ENCODE measurements at regions not wholly inside any gene's neighbourhood (a gene's known extent, or its start where the extent isn't known, plus 50 kb on each side); places are given as distances from the start of the nearest gene placed in this dataset.
"Not testable (repeated sequence)": the region's sequence is repeated elsewhere in the genome, so short reads cannot be mapped to it uniquely, and the experiment has no call there.

DNA sequence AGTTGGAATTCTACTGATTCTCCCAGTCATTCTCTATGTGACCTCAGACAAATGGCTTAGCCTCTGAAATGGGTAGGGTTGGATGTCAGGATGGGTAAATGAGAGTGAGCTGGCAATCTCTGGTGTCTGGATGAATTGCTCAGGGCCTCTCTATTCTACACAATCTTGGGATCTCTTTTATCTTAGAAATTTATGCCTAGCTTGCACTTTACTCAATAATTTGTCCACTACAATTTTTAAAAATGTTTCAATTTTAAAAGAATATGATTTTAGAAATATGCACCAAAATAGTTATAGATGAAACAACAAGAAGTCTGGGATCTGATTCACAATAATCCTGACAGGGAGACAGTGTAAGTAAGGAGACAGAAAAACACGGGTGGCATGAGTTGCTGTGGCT lies 134.1 kb downstream of the KLRB1 start:
- not testable (repeated sequence) for H3K36me3 ChIP-seq (ENCODE audit: control insufficient read depth, low read depth, low read length); H3K27ac ChIP-seq (ENCODE audit: low read length); H3K9ac ChIP-seq (ENCODE audit: low read length); H3K4me3 ChIP-seq (ENCODE audit: low read length); H3K27me3 ChIP-seq (ENCODE audit: control insufficient read depth, insufficient read depth, low read length); H3K4me1 ChIP-seq (ENCODE audit: control insufficient read depth, low read depth, low read length); H3K9me3 ChIP-seq (ENCODE audit: control insufficient read depth, low read depth, low read length)

DNA sequence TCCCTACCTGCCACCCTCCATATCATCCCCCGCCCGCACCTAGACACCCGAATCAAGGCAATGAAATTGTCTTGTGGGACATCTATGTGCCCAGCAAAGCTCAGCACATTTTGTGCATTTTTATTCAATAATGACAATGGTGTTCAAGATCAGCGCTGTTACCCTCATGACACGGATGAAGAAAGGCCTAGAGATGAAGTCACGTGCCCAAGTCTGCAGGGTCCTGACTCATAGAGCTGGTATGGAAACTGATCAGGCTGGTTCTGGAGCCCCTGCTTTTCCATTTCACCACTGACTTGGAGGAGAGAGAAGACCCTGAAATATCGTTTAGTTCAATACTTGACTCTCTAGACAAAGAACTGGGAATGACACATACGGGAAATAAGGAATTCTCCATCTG lies 136.2 kb downstream of the KLRB1 start:
- not testable (repeated sequence) for H3K27me3 ChIP-seq (ENCODE audit: control insufficient read depth, insufficient read depth, low read length); H3K27ac ChIP-seq (ENCODE audit: low read length); H3K36me3 ChIP-seq (ENCODE audit: control insufficient read depth, low read depth, low read length); H3K9ac ChIP-seq (ENCODE audit: low read length); H3K4me1 ChIP-seq (ENCODE audit: control insufficient read depth, low read depth, low read length); H3K9me3 ChIP-seq (ENCODE audit: control insufficient read depth, low read depth, low read length); H3K4me3 ChIP-seq (ENCODE audit: low read length)

DNA sequence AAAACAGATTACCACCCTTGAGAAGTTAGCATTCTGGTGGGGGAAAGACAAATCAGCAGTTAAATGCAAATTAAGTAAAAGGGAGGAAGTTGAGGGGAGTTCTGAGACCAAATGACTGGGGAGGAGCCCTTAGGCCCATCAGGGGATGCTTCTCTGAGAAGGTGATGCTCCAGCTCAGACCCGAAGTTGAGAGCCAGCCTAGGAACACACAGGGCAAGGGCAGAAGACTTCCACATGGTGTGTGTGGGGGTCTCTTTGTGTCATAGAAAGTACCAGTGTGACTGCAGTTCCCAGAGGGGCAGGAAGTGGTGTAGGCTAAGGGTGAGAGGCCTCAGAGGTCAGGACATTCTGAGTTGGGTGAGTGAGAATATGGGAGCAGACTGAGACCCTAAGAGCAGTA lies 137.3 kb downstream of the KLRB1 start:
- H3K36me3 ChIP-seq (ENCODE audit: control insufficient read depth, low read depth, low read length); H3K4me3 ChIP-seq (ENCODE audit: low read length); H3K9ac ChIP-seq (ENCODE audit: low read length); H3K27ac ChIP-seq (ENCODE audit: low read length); H3K9me3 ChIP-seq (ENCODE audit: control insufficient read depth, low read depth, low read length); H3K27me3 ChIP-seq (ENCODE audit: control insufficient read depth, insufficient read depth, low read length); H3K4me1 ChIP-seq (ENCODE audit: control insufficient read depth, low read depth, low read length): not testable (repeated sequence)

DNA sequence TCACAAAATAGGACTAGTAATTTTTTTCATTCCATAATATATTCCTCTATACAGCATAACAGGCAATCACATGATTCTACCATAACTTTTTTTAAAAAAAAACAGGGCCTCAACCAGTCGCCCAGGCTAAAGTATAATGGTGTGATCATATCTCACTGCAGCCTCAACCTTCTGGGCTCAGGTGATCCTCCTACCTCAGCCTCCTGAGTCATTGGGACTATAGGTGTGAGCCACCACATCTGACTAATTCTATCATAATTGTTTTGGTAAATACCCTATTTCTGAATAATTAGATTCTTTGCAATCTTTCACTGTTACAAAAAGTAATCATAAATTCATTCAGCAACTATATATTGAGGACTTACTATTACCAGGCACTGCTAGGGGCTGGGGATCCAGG lies 137.8 kb downstream of the KLRB1 start:
- not testable (repeated sequence) for H3K27me3 ChIP-seq (ENCODE audit: control insufficient read depth, insufficient read depth, low read length); H3K36me3 ChIP-seq (ENCODE audit: control insufficient read depth, low read depth, low read length); H3K27ac ChIP-seq (ENCODE audit: low read length); H3K9me3 ChIP-seq (ENCODE audit: control insufficient read depth, low read depth, low read length); H3K9ac ChIP-seq (ENCODE audit: low read length); H3K4me3 ChIP-seq (ENCODE audit: low read length); H3K4me1 ChIP-seq (ENCODE audit: control insufficient read depth, low read depth, low read length)

DNA sequence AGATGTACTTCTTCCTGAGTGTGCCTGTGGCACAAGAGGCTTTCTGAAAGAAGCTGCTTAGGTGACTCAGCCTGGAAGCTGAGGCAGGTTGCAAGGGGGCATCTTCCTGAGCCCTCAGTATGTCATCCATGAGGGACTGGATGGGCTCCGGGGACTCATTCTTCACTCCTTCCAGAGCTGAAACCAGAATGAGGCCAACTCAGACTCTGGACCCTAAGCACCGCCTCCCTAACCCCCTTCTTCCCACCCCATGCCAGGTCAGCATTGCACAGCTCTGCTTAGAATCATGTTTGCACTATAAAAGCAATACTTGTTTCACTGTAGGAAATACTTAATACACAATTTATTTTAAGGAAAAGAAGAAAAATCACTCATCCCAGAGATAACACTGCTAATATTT lies 138.3 kb downstream of the KLRB1 start:
- H3K4me3 ChIP-seq (ENCODE audit: low read length); H3K27me3 ChIP-seq (ENCODE audit: control insufficient read depth, insufficient read depth, low read length); H3K27ac ChIP-seq (ENCODE audit: low read length); H3K9me3 ChIP-seq (ENCODE audit: control insufficient read depth, low read depth, low read length); H3K36me3 ChIP-seq (ENCODE audit: control insufficient read depth, low read depth, low read length); H3K4me1 ChIP-seq (ENCODE audit: control insufficient read depth, low read depth, low read length); H3K9ac ChIP-seq (ENCODE audit: low read length): not testable (repeated sequence)

DNA sequence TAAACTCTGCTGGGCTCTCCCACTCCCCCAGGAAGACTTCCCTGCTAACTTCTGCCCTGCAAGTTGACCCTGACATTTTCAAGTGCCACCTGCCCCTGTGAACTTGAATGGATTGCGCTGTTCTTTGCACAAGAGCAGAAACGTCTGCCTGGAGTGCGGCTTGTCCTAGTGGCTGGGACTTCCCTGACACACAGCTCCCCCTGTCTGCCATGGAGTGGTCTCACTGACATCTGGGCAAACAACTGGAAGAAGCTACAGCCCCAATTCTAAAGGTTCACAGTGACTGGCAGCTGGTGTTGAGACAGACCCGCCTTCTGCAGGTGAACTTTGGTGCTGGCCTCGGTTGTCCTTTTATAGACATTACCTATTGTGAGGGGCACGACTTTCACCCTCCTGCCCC lies 138.7 kb downstream of the KLRB1 start:
- H3K4me1 ChIP-seq (ENCODE audit: control insufficient read depth, low read depth, low read length); H3K27me3 ChIP-seq (ENCODE audit: control insufficient read depth, insufficient read depth, low read length); H3K9me3 ChIP-seq (ENCODE audit: control insufficient read depth, low read depth, low read length); H3K9ac ChIP-seq (ENCODE audit: low read length); H3K27ac ChIP-seq (ENCODE audit: low read length); H3K36me3 ChIP-seq (ENCODE audit: control insufficient read depth, low read depth, low read length); H3K4me3 ChIP-seq (ENCODE audit: low read length): not testable (repeated sequence)

DNA sequence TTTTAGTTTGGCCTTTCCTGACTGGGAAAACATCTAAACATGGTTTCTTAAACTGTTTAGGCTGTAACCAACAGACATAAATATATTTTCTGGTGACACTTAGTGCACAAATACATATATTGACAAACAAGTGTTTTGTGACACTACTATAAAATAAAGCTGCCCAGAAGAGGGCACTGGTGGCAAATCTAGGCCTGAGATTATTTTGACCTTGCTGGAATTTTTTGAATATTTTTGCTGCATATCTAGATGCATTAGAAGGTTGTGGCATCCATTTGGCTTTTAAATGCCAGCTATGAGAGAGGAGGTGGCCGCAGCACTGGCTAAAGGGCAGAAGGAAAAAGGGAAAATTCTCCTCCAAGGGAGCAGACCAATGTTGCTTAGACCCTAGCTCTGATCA lies 139.6 kb downstream of the KLRB1 start:
- H3K4me3 ChIP-seq (ENCODE audit: low read length); H3K27ac ChIP-seq (ENCODE audit: low read length); H3K36me3 ChIP-seq (ENCODE audit: control insufficient read depth, low read depth, low read length); H3K27me3 ChIP-seq (ENCODE audit: control insufficient read depth, insufficient read depth, low read length); H3K4me1 ChIP-seq (ENCODE audit: control insufficient read depth, low read depth, low read length); H3K9me3 ChIP-seq (ENCODE audit: control insufficient read depth, low read depth, low read length); H3K9ac ChIP-seq (ENCODE audit: low read length): not testable (repeated sequence)

DNA sequence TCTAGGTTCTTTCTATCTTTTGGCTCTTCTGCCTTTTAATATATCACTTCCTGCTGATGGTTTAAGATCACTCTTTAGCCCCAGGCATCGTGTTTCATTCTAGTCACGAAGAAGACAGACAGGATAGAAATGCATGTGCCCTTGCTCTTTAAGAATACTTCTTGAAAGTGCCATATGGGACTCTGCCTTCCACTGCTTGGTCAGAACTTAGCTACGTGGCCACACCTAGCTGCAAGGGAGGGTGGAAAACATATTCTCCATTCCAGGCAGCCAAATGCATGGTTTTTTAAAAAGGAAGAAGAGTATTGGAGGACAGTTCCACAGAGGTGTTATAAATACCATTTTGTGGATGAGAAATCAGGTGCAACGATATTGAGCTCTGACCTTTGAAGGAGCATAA lies 143.3 kb downstream of the KLRB1 start:
- no peak overlapping the region for H3K4me3 ChIP-seq (ENCODE audit: low read length)
- H3K9ac ChIP-seq (ENCODE audit: low read length), result no peak overlapping the region
- H3K27me3 ChIP-seq (ENCODE audit: control insufficient read depth, insufficient read depth, low read length), result no peaks in the 10 kb centered on the region
- no peaks in the 10 kb centered on the region for H3K4me1 ChIP-seq (ENCODE audit: control insufficient read depth, low read depth, low read length)
- no peaks in the 10 kb centered on the region for H3K9me3 ChIP-seq (ENCODE audit: control insufficient read depth, low read depth, low read length)
- no peaks in the 10 kb centered on the region for H3K36me3 ChIP-seq (ENCODE audit: control insufficient read depth, low read depth, low read length)
- H3K27ac ChIP-seq (ENCODE audit: low read length), result no peak overlapping the region

DNA sequence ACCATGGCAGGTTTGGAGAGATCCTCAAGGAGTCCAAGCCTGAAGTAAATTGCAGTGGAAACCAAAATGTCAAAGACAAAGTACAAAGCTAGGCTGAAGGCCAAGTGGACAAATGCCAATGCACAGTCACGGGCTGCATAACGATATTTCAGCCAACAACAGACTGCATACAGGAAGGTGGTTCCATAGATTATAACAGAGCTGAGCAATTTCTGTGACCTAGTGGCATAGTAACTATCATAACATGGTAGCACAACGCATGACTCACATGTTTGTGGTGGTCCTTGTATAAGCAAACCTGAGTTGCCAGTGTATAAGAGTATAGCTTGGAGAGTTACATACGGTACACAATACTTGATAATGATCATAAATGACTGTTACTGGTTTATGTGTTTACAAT lies 152.2 kb downstream of the KLRB1 start:
- not testable (repeated sequence) for H3K27ac ChIP-seq (ENCODE audit: low read length); H3K36me3 ChIP-seq (ENCODE audit: control insufficient read depth, low read depth, low read length)

DNA sequence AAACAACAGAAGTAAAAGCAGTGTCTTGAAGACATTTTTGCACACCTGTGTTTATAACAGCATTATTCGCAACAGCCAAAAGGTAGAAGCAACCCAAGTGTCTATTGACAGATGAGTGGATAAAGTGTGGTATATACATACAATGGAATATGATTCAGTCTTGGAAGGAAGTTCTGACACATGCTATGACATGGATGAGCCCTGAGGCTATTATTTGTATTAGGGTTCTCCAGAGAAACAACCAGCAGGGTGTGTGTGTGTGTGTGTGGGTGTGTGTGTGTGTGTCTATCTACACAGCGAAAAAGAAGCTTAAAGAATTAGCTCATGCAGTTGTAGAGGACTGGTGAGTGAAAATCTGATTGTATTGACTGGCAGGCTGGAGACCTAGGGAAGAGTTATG lies 153.7 kb downstream of the KLRB1 start:
- not testable (repeated sequence) for H3K27me3 ChIP-seq (ENCODE audit: control insufficient read depth, insufficient read depth, low read length); H3K27ac ChIP-seq (ENCODE audit: low read length); H3K36me3 ChIP-seq (ENCODE audit: control insufficient read depth, low read depth, low read length); H3K4me1 ChIP-seq (ENCODE audit: control insufficient read depth, low read depth, low read length); H3K4me3 ChIP-seq (ENCODE audit: low read length); H3K9ac ChIP-seq (ENCODE audit: low read length); H3K9me3 ChIP-seq (ENCODE audit: control insufficient read depth, low read depth, low read length)

More for the DNA sequence above, 152.2 kb downstream of the KLRB1 start:
- H3K27me3 ChIP-seq (ENCODE audit: control insufficient read depth, insufficient read depth, low read length); H3K4me3 ChIP-seq (ENCODE audit: low read length); H3K9me3 ChIP-seq (ENCODE audit: control insufficient read depth, low read depth, low read length); H3K9ac ChIP-seq (ENCODE audit: low read length); H3K4me1 ChIP-seq (ENCODE audit: control insufficient read depth, low read depth, low read length): not testable (repeated sequence)

DNA sequence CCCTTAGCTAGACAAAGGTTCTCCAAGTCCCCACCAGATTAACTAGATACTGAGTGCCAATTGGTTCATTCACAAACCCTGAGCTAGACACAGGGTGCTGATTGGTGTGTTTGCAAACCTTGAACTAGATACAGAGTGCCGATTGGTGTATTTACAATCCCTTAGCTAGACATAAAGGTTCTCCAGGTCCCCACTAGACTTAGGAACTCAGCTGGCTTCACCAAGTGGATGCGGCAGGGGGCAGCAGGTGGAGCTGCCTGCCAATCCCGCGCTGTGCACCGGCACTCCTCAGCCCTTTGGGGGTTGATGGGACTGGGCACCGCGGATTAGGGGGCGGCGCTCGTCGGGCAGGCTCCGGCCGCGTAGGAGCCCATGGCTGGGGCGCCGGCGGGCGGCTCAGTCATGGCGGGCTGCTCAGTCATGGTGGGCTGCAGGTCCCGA lies 157.6 kb downstream of the KLRB1 start:
- H3K9ac ChIP-seq (ENCODE audit: low read length); H3K4me3 ChIP-seq (ENCODE audit: low read length); H3K9me3 ChIP-seq (ENCODE audit: control insufficient read depth, low read depth, low read length); H3K36me3 ChIP-seq (ENCODE audit: control insufficient read depth, low read depth, low read length); H3K27ac ChIP-seq (ENCODE audit: low read length); H3K4me1 ChIP-seq (ENCODE audit: control insufficient read depth, low read depth, low read length); H3K27me3 ChIP-seq (ENCODE audit: control insufficient read depth, insufficient read depth, low read length): not testable (repeated sequence)

DNA sequence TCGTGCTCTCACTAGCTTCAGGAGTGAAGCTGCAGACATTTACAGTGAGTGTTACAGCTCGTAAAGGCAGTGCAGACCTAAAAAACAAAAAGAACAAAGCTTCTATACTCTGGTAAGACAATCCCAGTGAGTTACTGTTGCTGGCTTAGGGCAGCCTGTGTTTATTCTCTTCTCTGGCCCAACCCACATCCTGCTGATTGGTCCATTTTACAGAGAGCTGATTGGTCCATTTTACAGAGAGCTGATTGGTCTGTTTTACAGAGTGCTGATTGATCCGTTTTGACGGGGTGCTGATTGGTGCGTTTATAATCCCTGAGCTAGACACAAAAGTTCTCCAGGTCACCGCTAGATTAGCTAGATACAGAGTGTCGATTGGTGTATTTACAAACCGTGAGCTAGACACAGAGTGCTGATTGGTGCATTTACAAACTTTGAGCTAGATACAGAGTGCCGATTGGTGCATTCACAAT lies 158.0 kb downstream of the KLRB1 start:
- not testable (repeated sequence) for H3K36me3 ChIP-seq (ENCODE audit: control insufficient read depth, low read depth, low read length); H3K4me1 ChIP-seq (ENCODE audit: control insufficient read depth, low read depth, low read length); H3K9ac ChIP-seq (ENCODE audit: low read length); H3K4me3 ChIP-seq (ENCODE audit: low read length); H3K27me3 ChIP-seq (ENCODE audit: control insufficient read depth, insufficient read depth, low read length); H3K27ac ChIP-seq (ENCODE audit: low read length); H3K9me3 ChIP-seq (ENCODE audit: control insufficient read depth, low read depth, low read length)

DNA sequence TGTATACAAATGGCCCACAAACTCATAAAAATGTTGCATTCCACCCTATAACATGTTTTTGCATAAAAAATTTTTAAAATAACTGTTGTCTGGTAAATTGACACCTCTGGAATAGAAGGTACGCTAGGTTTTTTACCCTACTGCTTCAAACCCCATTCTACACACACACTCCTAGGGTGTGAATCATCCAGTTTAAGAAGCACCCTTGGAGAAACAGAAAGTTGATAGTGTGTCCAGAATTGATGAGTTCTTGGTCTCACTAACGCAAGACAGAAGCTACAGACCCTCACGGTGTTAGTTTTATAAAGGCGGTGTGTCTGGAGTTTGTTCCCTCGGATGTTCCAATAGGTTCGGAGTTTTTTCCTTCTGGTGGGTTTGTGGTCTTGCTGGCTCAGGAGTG lies 158.5 kb downstream of the KLRB1 start:
- Histone ChIP-seq H3K9ac (ENCODE audit: low read length) (no peak overlapping the region), H3K36me3 (ENCODE audit: control insufficient read depth, low read depth, low read length) (no peaks in the 10 kb centered on the region), H3K27ac (ENCODE audit: low read length) (no peak overlapping the region), H3K9me3 (ENCODE audit: control insufficient read depth, low read depth, low read length) (no peaks in the 10 kb centered on the region), H3K4me3 (ENCODE audit: low read length) (peak overlapping the region; percentile 85), H3K4me1 (ENCODE audit: control insufficient read depth, low read depth, low read length) (peaks cover 4% of the 10 kb centered on the region), H3K27me3 (ENCODE audit: control insufficient read depth, insufficient read depth, low read length) (no peaks in the 10 kb centered on the region)
